DMS79 (cell line): ENCODE measurements at regions not wholly inside any gene's neighbourhood (a gene's known extent, or its start where the extent isn't known, plus 50 kb on each side); places are given as distances from the start of the nearest gene placed in this dataset.

ENCODE experiments used
- DNase-seq: peaks from one replicate; lab custom pipeline; 2025; lab: John Stamatoyannopoulos, UW

DNA sequence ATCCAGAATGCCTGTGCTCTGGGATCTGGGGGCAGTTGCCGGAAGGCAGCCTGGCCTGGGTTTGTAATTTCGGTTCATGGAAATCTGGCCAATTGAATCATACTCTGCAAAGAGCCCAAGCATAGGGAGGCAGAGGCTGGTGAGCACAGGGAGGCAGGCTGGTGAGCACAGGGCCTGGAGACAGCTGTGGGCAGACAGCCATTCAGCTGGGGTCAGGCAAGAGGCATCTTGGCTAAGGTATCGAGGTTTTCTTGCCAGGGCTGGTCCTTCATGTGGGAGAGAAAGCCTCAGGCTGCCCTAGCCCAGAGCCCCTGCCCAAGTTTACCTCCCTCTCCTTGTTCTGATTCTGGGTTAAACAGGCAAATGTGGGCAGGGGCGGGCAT lies 63.7 kb upstream of the BAIAP2L1 start:
- DNase-seq, result no peak

- no peak for DNase-seq
Measured at GRCh38 chr7:98463837-98464557, 63.1 kb upstream of the BAIAP2L1 start.

- no peak for DNase-seq
Measured at GRCh38 chr7:98462911-98463633, 62.2 kb upstream of the BAIAP2L1 start.

DNA sequence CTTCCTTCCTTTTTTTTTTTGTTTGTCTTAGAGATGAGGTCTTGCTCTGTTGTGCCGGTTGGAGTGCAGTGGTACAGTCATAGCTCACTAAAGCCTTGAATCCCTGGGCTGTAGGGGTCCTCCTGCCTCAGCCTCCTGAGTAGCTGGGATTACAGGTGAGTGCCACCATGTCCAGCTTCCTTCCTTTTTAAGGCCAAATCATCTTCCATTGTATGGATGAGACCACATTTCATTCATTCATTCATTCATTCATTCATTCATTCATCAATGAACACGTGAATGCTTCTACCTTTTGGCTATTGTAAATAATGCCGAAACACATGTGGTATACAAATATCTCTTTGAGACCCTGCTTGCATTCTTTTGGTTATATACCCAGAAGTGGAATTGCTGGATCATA lies 60.0 kb upstream of the BAIAP2L1 start:
- DNase-seq, result no peak

DNA sequence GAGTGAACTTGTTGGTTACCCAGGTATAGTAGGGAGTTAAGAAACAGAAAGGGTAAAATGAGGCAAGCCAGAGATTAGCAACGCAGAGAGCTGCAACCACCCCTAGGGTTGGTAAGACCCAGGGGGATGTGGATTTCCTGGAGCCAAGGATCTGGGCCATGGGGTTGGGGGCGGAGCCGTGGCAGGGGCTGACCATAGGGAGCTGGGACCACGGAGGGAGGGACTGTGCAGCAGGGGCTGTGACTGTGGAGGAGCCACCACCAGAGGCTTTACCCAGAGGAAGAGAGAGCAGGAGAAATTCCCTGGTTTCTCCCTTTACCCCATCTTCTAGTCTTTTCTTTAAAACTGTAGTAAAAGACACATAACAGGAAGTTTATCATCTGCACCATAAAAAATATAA lies 58.6 kb upstream of the BAIAP2L1 start:
- DNase-seq, result no peak

DNA sequence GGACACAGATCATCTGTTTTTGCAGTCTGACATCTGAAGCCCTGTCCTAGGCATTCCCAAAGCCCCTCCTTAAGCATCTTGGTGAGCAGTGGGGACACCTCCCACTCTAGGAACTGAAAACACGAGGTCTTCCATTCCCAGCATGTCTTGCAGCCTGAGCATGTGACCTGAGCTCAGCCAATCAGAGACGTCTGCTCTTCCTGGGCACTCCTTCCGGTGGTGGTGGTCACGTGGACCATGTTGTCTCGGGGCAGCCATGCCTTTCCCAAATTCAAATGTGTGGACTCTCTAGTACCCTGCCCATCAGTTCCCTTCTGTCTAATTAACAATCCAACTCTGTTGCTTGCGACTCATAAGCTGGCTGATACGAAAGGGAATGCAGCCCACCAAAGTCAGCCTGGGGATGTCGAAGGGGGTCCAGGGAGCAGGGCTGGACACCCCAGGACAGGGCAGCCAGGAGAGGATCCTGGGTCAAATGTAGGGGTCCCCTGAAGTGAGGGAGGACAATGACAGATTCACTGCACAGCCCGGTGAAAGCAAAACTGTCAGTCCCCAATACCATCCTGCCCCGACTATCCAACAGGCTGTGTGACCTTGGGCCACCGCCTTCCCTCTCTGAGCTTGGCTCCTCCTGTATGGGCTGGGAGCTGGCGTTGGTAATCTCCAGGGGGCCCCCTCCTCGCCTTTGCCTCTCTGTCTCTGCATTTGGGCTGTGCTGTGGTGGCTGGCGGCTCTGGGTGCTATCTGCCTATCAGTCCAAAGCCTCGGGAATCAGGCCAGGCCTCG lies 57.4 kb upstream of the BAIAP2L1 start:
- DNase-seq, result no peak

- no peak for DNase-seq
Measured at GRCh38 chr7:98456866-98457265, 56.0 kb upstream of the BAIAP2L1 start.

DNA sequence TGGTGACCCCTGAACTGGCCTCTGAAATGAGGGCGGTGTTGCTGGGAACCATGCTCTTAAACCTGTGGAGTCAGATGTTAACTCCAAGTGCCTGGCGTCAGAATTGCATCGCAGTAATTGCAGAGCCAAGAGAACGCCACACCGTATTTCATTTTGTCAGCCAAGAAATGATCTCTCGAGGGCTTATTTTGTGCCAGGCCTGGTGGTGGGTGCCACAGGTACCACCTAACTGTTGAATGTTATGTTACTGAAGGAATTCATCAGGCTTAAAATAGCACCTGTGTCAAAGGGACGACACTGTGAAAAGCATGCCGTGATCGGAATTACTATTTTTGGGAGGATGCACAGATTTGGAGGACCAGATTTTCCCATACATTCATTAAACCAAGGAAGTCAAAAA lies 51.9 kb upstream of the BAIAP2L1 start:
- DNase-seq, result no peak
